ENCODE measurements at regions not wholly inside any gene's neighbourhood (a gene's known extent, or its start where the extent isn't known, plus 50 kb on each side); places are given as distances from the start of the nearest gene placed in this dataset.

DNA sequence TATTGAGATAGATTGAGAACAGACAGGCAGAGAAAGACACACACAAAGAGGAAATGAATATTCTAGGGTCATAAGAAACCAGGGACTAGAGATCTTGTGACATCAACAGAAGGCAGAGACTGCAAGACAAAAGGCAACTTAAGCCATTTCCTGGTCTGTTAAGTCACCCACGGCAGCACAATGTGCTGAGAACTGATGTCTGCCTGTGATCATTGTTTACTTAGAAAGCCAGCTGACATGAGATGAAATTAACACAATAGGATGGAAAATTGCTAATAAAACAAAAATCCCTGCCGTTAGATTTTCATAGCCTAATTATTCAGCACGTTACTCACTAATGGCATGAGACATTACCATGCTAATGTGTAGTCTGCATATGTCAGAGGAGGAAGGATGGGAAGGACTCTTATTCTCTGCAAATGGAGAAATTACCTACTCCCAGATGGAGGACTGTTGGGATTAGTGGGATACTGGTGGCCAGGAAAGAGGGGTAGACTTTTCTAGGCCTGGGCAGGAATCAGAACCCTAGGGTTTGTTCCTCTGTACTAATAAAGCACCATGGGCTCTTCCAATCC lies 191.3 kb upstream of the PODXL start:
- H3K36me3 ChIP-seq = no peaks in the 10 kb centered on the region
- no peaks in the 10 kb centered on the region for H3K4me1 ChIP-seq
- no peaks in the 10 kb centered on the region for H3K27me3 ChIP-seq
- intact Hi-C loops (cut with DNase I) = no loop called here
- H3K9me3 ChIP-seq = no peaks in the 10 kb centered on the region
- no peak for TF ChIP-seq CTCF (IDR thresholded peaks at IDR 0.05)
- no peak overlapping the region for H3K27ac ChIP-seq
- no peak overlapping the region for H3K4me3 ChIP-seq
- no peak for DNase-seq (ENCODE audit: low spot score in 2 of 2)

DNA sequence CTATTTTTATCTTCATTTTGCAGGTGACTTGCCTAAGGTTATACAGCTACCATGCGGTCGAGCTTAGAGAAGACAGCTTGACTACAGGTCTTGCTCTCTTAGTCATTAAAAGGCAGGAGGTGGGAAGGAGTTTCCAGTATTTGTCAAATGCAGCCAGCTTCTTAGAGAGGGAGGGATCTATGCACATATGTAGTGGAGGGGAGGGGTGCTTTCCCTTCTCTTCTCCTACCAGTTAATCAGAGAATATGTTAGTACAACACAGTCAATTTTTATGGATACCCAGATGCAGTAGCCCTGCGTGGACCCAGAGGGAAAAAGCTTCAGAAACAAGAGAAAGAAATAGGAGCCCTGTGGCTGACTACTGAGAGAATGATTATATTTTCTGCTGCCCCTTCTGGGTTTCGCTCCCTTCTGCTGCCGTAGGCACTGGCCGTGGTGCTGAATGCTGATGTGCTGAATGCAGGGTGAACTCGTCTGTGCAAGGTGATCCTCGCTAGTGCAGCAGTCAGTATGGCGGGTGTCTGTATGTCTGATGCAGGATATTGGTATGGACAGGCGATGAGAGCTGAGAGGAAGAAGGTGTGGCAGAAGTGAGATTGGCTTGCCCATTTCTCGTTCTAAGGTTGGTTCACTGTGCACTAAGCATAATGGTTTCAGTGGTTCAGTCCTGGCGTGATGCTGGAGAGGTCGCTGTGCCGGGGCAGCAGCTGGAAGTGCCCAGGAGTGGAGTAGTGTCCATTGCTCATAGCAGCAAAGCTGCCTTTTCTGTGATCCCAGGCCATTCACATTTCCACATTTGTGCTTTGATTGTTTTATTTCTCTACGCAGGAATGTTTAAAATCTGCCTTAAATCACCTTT lies 189.2 kb upstream of the PODXL start:
- no peak for TF ChIP-seq CTCF (IDR thresholded peaks at IDR 0.05)
- Histone ChIP-seq H3K4me3 (no peak overlapping the region), H3K27ac (no peak overlapping the region), H3K9me3 (no peaks in the 10 kb centered on the region), H3K4me1 (no peaks in the 10 kb centered on the region), H3K36me3 (no peaks in the 10 kb centered on the region), H3K27me3 (no peaks in the 10 kb centered on the region)
- intact Hi-C loops (cut with DNase I) = no loop called here
- no peak for DNase-seq (ENCODE audit: low spot score in 2 of 2)

GRCh38 chr7:131741446-131741845 lies 185.0 kb upstream of the PODXL start:
- Histone ChIP-seq H3K9me3 (no peaks in the 10 kb centered on the region), H3K27ac (no peak overlapping the region), H3K4me3 (no peak overlapping the region), H3K27me3 (no peaks in the 10 kb centered on the region), H3K4me1 (no peaks in the 10 kb centered on the region), H3K36me3 (no peaks in the 10 kb centered on the region)
- intact Hi-C loops (cut with DNase I) = no loop called here
- TF ChIP-seq CTCF (IDR thresholded peaks at IDR 0.05) = no peak
- no peak for DNase-seq (ENCODE audit: low spot score in 2 of 2)

- TF ChIP-seq CTCF (IDR thresholded peaks at IDR 0.05) = no peak
- no peak for DNase-seq (ENCODE audit: low spot score in 2 of 2)
- intact Hi-C loops (cut with DNase I) = no loop called here
Observed at GRCh38 chr7:131737746-131738465, 181.5 kb upstream of the PODXL start.

GRCh38 chr7:131735101-131735500 lies 178.7 kb upstream of the PODXL start:
- Histone ChIP-seq H3K4me3 (no peak overlapping the region), H3K36me3 (no peaks in the 10 kb centered on the region), H3K27ac (no peak overlapping the region), H3K4me1 (no peaks in the 10 kb centered on the region), H3K9me3 (no peaks in the 10 kb centered on the region), H3K27me3 (no peaks in the 10 kb centered on the region)
- no peak for TF ChIP-seq CTCF (IDR thresholded peaks at IDR 0.05)
- DNase-seq (ENCODE audit: low spot score in 2 of 2) = no peak
- intact Hi-C loops (cut with DNase I) = no loop called here

More at GRCh38 chr7:131737746-131738465, 181.5 kb upstream of the PODXL start:
- no peaks in the 10 kb centered on the region for H3K27me3 ChIP-seq
- H3K4me1 ChIP-seq = no peaks in the 10 kb centered on the region
- H3K4me3 ChIP-seq = no peak overlapping the region
- no peaks in the 10 kb centered on the region for H3K9me3 ChIP-seq
- H3K27ac ChIP-seq = no peak overlapping the region
- H3K36me3 ChIP-seq = no peaks in the 10 kb centered on the region
